Fibroblast of peridontal ligament (primary cell): ENCODE measurements at regions not wholly inside any gene's neighbourhood (a gene's known extent, or its start where the extent isn't known, plus 50 kb on each side); places are given as distances from the start of the nearest gene placed in this dataset.

Source experiments
- DNase-seq: peaks from one replicate; pipeline ENCODE4 v3.0.0-alpha.2; 2010; ENCODE audit errors: extremely low read depth

DNA sequence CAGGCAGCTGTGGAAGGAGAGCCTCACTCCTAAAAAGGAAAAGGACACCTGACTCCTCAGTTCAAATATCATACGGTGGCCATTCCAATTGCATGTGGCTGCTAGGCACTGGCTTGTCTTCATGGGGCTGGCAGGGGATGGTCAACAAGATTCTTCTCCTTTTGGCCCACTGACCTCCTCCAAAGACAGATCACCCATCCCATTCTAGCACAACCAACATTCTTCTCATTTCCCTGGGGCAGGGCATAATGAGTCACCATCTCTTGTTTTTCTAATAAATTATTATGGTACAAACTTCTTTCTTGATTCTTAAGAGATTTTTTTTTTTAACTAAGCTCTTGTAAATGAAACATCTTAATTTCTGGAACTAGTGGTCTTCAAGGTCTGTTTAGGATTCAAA lies 136.7 kb upstream of the NBEA start:
- no peak for DNase-seq

DNA sequence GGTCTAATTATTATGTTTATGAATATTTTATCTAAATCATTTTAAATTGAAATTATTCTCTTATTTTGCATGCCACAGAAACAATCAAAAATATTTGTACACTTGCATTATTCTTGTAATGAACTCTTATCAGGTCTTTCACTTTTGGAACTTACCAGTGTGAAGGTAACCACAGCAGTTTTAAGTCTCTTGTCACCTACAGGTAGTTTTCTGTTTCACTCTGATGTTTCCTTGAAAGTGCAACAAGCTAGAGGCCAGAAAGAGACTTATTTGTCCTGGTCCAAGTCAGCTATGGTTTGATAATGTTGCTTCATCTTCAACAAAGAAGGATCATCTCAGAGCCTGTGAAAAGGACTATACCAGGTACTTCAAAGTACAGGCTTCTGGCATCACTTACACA lies 133.4 kb upstream of the NBEA start:
- DNase-seq, result no peak

DNA sequence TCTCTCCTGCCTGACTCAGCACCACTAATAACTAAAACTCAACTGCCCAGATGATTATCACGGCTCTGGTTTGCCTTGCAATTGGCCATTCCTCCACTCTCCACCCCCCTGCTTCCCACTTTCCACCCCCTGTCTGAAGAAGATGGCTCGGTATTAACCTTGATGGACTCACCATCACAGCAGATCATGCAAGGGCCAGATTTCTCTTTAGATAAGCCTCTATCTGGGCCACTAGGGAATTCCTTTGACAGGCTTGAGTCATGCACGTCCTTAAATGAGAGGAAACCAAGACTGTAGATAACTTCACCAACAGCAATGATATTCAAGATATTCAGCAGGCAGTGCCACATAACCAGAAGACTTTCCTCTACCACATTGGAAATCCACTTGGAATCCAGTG lies 131.1 kb upstream of the NBEA start:
- no peak for DNase-seq

DNA sequence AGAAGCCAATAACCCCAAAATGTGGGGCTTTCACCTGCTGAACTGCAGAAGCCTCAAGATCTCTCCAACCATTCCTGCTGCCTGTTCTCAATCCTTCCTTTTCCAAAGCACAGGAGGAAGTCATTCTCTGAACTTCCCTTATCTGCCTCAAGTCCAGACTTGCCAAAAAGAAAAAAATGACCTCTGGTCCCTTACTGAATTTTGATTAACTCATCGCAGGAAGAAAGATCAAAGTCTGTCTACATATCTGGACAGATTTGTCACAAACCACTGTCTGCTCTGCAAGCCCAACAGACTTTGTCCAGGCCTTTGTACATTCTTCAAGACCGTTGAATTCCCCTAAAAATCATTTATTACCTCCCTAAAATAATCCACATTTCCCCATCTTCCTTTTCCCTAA lies 126.5 kb upstream of the NBEA start:
- DNase-seq, result no peak

DNA sequence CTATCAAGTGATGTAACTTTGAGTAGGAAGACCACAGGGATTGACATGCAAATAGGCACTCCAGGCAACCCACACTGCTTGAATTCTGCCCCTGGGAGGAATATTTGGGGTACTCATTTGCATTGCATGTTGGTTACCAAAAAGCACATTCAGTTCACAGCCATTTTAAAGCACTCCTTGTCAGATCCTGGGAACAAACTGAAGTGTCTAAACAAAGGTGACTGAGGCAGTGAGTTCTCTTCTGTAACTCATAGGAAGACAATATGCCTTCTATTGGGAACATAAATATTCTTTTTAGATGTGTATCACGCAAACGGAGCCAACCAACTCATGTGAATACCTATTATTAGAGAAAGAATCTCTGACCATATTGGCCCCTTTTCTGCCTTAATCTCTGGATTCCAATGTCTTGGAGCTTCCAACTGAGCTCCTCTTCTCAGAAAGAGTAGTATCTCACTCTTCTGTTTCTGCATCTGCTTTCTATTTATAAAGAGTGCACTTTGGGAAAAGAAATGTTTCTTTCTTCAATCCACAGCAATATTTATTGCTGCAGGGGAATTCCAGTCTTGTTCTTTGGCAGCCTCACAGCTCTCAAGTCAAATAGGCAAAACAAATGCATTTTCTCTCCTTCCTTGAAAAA lies 125.7 kb upstream of the NBEA start:
- peak; percentile 24 for DNase-seq

DNA sequence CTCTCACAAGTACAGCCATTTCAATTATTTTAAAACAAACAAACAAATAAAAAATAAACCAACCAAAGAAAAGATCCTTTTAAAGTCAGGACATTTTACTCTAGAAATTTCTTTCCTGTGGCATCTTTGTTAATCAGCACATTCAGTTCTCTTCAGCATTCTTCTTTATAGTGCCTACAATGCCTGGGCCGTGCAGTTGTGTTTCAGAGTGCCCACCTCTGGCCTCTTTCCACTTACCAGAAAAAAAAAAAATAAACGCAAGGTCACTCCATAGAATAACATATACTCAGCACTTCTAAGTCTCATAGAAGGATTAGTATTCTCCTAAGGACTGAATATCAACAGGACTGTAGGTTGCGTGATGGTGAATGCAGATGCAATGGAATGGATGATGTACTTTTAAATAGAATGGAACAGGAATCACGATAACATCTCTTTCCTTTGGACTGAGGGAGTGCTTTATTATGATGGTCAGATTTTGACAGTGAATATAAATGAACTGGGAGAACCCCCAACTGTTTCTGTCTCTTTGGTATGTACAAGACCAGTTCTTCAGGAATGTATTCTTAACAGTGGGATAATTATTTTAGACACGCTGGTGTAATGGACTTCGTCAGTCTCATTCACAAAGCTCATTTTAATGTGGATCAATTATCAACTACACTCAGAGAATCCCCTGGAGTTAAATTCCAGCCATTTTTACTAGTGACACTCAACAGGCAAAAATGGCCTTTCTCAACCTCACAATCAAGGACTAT lies 125.0 kb upstream of the NBEA start:
- no peak for DNase-seq

DNA sequence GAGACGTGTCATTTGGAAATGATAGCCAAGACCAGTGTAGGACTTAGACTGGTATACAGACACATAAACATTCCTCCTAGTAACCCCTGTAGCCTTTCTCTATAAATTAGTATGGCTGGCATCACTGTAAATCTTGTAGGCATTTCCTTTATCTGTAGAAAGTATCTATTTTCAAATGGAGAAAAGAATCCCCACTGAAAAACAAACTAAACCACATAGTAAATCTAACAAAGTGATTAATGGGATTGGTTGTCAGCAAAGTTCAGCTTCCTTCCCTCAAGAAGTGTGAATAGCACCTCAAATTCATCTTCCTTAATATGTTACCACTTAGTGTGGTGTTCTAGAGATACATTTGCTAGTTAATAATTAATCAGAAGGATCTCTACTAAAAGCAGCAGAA lies 119.4 kb upstream of the NBEA start:
- no peak for DNase-seq

DNA sequence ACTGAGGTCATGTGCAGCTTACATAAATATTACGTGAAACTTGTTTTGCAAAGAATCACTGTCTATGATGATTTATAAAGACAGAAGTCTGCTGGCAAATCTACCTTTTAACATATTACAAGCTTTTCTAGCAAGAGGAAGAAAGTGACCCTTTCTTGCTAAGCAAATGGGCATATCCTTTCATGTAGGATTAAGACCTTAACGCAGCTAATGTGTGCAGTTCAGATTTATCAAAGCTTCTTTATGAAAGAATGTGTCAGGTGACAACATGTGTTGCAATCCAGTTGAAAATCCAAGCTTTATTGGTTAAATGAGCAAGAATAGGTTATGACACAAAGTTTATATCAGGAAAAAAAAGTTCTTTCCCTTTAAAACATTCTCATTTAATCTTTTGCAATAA lies 115.6 kb upstream of the NBEA start:
- DNase-seq, result no peak

DNA sequence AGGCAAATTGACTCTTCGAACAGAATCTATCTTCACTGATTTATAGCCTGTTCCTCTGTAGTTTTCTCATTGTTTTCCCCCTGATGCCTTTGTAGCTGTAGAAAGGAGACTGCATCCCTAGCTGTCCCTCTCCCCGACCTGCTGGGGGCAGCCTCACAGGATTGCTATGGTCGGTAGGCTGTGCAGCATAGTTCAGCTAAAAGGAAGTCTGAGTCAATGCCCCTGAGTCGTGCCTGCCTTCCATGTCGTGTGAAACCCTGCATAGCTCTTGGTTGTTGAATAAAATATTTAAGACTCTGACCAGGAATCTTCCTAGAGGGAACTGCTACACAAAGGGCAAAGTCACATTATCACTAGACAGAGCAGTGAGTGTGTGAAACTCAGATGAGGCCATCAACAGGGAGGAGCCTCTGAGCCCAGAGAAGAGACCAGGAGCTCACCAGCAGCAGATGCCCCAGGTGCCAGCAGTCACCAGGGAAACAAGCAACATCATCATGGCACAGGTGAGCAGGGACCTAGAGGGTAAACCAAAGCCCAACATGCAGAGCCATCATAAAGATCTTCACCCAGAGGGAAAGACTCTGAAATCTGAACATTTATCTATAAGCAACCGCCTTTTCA lies 108.4 kb upstream of the NBEA start:
- DNase-seq, result no peak

DNA sequence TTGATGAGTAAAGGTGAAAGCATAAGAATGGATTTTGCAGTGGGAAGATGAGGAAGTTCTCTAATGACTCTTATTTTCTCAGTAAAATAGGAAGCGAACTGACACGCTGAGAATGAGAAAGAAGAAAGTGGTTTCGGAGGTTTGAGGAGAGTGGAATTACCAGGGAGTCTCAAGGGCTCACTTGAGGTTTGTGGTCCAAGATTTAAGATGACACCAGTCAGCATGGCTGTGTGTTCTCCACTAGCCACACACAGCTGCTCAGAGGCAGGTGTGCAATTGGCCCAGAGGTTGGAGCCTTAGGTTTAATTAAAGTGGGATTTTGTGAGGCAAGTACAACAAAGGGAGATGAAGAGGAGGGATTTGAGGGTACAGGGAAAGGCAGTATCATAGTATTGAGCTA lies 99.6 kb upstream of the NBEA start:
- no peak for DNase-seq

DNA sequence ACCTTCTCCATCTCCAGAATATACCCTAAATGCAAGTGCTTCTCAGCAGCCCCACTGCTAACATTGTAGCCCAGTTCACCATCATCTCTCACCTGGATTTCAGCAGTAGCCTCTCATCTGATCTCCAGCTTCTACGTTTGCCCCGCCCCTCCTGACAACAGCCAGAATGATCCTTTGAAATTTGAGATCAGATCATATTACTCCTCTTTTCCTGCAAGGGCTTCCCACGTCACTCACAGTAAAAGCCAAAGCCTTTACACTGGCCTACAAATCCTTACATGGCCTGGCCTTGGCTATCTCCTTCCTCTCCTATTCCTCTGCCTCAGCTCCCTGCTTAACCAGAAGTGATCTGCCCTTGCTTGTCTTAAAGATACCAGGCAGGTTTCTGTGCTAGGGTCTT lies 94.3 kb upstream of the NBEA start:
- no peak for DNase-seq

DNA sequence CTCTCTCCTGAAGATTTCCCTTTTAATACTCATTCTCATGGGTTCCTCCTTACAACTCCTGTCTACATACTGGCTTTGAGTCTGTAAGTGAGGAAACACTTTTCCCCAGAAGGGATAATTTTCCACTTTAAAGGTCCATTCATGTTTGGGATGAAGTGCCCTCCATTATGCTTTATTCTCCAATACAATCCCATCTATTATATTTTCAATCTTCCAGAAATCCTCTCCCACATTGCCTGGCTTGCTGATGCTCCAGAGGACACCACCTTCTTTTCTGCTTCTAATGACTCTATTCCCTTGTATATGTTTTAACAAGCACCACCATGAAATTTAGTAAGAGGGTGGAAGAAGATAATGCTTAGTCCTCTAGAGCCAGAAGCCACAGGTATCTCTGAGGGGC lies 92.7 kb upstream of the NBEA start:
- no peak for DNase-seq

DNA sequence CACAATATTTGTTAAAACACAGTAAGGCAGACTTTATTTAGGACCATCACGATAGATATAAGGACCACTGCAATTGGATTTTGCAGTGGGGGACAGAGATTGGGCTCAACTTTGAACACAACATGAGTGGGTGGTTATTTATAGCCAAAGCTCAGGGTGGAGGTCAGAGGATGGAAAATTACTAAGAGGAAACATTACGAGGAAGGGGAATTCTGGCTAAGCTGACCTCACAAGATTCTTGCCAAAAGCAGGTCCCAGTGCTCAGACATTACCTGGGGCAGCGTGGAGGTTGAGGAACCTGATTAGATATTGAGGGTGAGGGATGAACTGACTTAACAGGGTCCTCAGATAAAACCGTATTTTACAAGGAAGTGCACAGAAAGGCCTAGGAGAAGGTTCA lies 88.9 kb upstream of the NBEA start:
- DNase-seq, result no peak

DNA sequence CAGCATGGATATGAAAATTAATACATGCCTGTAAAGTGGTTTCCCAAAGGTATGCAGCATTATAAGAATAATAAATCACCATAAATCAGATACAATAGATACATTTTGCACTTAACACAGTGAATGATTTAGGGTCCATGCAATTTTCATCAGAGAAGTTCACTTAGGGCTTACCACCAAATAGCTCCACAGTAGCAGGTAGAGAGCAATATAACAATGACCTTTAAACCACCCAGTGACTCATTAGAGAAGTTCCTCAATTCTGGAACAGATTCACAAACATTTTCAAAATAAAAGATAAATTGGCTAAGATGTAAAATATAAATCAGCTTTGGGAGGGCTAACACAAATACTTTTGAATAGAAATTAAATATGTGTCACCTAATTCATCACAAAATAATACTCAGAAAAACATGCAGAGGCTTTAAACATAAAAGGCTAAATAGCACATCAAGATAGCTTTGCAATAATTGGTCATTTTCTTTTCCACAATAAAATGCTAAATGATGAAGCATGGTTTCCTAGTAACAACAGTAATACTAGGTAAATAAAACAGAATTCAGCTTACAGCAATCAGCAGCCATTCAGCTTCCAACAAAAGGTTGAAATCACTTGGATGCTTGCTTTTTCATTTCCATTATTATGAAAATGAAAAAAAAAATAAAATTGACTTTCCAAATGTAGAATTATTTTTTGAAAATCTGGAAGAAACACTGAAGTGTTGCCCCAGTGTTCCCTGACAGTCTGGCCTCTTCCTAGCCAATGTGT lies 84.3 kb upstream of the NBEA start:
- no peak for DNase-seq

DNA sequence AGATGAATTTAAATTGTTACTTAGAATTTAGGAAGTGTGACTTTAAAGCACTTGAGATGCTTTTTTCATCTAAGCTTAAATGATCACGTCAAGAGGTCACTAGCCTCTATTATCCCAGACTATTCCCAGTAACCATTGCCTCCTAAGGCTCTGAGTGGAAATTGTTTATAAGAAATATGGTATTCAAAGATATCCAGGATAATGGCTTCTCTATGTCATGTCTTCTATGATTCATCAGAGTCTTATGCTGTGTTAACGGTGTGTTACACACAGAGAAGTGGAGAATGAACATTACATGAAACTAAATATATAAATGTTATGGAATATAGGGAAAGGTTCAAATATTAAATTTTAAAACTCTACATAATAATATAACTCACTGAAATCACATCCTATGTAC lies 79.8 kb upstream of the NBEA start:
- peak; percentile 8 for DNase-seq

DNA sequence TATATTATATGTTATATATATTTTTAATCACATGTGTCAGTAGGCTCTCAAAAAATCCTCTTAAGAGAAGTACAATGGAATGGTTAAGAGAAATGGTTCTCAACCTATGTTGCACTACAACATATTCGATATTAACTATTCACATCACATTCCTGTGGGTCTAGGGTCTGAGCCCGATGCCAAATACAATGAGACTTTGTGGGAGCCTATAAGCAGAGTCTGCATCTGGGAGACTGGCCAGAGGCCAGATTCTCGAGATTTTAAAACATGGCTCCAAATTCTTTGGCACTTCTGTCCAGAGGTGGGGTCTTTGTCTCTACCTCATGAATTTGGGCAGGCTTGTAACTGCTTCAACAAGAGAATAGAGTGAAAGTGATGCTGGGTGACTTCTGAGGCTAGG lies 79.4 kb upstream of the NBEA start:
- no peak for DNase-seq

DNA sequence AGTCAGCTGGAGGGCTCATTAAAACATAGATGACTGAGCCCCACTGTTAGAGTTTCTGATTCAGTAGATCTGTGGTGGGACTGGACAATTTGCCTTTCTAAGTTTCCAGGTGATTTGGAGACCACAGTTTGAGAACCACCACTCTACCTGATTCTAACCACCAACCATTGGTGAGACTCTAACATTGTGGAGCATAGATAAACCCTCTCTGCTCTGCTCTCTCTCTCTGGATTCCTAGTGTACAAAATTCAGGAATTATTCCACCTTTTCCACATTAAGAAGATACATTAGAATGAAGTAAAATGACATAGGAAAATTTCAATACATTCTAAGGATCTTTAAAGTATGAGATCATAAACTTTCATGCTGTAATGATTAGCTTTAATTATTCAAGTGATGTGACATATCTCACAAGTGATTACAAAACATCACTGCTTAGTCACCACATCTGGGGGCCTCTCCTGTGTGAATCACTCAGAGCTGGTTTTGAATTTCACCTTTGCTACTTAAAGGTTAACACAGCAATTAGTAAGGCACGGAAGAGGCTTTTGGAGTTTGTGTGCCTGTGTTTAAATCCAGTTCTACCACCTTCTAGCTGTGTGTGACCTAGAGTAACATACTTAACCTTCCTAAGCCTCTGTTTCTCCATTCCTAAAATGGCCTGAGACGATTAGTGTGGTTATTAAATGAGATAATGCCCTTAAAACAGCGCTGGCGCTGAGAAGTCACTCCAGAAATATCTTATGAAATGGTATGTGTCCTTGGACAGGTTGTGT lies 78.5 kb upstream of the NBEA start:
- DNase-seq, result peak; percentile 83

DNA sequence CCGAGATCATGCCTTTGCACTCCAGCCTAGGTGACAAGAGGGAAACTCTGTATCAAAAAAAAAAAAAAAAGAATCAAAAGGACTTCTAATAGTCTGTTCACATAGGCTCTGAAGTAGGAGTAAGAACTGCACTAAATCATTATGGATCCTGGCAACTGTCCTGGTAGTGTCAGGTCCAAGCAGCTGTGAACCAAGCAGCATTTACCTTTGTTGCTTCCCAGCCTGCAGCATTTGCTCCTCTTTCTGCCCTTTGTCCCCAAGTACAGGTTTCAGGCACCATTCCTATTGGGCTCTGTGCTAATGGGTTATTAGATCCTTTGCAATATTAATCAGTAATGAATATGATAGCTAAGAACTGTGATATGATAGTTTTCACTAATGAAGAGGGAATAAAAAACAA lies 77.4 kb upstream of the NBEA start:
- DNase-seq, result no peak

DNA sequence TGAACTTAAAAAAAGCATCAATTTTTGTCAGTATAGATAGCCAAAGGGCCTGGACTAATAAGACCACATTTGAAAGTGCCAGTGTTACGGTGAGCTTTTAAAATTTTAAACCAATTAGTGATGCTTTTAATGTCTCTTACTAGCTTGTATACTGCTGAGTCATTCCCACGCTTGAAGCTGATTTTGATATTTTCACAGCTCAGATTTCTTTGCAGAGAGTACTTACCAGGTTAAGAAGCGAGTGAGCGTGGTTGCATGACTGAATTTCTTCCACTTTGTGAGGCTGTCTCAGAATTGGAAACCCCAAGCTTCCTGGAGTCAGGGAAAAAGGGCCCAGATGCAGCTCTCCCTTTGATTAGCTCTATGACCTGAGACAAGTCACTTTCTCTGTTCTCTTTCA lies 74.5 kb upstream of the NBEA start:
- DNase-seq, result peak; percentile 11

DNA sequence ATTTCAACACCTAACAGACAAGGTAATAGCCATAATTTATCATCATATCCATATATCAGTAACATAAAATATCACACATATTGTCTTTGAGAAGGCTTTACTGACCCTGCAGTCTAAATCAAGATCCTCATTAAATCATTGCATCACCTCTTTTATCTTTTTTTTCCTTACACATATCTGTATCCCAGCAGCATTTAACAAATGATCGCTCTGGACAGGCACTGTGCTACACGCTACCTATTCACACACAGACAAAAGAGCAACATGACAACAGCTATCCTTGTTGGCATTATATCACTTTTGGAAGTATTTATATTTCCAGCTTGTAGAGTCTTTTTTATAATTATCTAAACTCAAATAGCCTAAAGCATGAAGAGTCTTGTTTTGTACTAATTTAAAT lies 73.3 kb upstream of the NBEA start:
- no peak for DNase-seq

DNA sequence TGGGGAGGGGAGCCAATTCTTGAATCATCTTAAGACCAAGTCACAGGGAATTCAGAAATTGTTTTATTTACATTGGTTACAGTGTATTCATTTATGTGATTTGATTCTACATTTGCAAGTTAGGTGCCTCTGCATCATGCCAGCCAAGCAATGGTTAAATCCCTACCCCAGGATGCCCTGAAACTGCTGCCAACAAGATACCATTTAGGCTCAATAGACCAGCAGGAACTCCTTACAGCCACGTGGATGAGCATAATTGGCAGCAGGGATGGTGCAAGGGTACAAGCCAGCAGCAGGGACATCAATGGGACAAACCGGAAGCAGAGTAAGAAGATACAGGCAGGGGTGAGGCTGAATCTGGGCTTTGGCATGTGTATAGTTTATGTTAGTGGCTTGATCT lies 72.4 kb upstream of the NBEA start:
- no peak for DNase-seq

DNA sequence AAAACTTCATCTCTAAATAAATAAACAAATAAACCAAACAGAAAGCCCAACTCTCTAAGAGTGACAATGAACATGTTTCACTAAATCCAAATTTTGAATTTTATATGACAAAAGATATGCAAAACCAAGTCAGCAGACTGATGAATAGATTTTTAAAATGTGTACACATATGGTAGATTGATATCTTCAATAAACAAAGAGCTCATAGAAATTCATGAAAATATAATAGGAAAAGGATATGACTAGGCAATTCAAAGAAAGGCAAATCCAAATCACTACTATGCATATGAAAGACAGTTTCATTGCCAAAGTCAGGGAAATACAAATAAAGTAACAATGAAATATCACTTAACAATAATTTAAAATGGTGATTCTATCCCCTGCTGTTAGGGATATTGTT lies 63.7 kb upstream of the NBEA start:
- DNase-seq, result no peak
